ENCODE measurements at regions not wholly inside any gene's neighbourhood (a gene's known extent, or its start where the extent isn't known, plus 50 kb on each side); places are given as distances from the start of the nearest gene placed in this dataset.

DNA sequence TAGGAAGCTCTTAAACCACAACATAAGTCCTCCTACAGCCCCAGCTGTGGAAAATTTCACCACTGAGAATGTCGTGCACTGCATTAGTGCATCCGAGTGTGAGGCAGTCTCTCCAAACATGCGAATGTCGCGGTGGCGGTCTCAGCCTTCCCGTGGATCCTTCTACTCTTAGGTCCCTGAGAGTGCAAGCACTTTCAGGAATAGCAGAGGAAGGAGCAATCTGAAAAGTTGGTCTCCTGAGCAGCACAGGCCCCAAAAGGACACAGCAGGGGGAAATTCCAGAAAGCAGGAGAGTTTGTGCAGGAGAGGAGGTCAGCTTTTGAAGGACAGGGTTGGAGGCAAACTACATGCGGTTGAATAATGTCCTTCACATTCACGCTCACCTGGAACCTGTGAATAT, 440.5 kb upstream of the SMIM21 start:
- TF ChIP-seq, protein P1, sequence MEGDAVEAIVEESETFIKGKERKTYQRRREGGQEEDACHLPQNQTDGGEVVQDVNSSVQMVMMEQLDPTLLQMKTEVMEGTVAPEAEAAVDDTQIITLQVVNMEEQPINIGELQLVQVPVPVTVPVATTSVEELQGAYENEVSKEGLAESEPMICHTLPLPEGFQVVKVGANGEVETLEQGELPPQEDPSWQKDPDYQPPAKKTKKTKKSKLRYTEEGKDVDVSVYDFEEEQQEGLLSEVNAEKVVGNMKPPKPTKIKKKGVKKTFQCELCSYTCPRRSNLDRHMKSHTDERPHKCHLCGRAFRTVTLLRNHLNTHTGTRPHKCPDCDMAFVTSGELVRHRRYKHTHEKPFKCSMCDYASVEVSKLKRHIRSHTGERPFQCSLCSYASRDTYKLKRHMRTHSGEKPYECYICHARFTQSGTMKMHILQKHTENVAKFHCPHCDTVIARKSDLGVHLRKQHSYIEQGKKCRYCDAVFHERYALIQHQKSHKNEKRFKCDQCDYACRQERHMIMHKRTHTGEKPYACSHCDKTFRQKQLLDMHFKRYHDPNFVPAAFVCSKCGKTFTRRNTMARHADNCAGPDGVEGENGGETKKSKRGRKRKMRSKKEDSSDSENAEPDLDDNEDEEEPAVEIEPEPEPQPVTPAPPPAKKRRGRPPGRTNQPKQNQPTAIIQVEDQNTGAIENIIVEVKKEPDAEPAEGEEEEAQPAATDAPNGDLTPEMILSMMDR (IDR thresholded peaks at IDR 0.05; ENCODE audit: extremely low read depth, missing control alignments), result no peak
- no peak for DNase-seq (ENCODE audit: low spot score)

DNA sequence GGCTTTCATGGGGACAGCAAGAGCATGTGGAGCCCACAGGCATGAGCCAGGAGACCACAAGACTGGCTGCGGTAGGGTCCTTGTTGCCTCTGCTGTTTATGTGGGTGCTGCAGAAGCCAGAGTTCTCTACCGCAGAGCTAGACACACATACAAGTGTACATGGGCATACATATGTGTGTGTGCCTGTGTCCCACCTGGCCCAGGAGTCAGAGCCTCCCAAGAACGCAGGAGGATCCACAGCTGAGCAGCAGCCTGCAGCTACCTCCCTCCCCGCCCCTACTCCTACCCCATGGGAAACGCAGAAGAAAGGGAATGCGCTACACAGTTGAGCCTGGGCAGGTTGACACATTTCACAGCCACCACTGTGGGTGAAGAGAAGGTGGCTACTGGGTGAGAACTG, 438.1 kb upstream of the SMIM21 start:
- TF ChIP-seq, protein P1 (IDR thresholded peaks at IDR 0.05; ENCODE audit: extremely low read depth, missing control alignments), result no peak
- no peak for DNase-seq (ENCODE audit: low spot score)

DNA sequence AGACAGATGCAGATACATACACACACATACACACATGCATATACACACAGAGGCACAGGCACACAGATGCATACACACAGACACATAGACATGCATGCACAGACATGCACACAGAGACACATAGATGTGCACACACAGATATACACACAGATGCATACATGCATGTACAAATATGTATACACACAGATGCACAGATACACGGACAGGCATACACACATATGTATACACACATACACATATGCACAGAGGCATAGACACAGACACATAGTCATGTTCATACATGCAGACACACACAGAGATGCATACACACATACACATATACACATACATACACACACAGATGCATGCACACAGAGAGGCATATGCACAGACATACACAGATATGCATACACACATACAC, 437.3 kb upstream of the SMIM21 start:
- no peak for DNase-seq (ENCODE audit: low spot score)
- TF ChIP-seq, protein P1 (IDR thresholded peaks at IDR 0.05; ENCODE audit: extremely low read depth, missing control alignments), result no peak

DNA sequence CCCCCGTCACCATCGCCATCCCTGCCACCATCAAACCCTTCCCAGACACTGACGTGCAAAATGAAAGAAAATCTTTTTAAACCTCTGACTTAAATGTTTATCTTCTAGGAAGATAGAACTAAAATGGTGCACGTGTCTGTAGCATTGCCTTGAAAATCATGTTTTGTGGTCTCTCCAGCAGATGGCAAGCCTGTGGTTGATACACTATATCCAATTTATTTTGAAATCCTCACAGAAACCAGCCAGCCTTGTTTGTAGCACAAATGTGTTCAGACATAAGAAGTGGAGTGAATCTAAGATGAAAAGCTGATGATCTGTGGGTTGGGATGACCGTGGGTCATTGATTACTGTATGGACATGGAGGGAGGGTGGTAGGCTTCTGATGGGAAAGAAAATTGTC, 436.2 kb upstream of the SMIM21 start:
- DNase-seq (ENCODE audit: low spot score), result no peak
- TF ChIP-seq, protein P1 (IDR thresholded peaks at IDR 0.05; ENCODE audit: extremely low read depth, missing control alignments), result no peak

DNA sequence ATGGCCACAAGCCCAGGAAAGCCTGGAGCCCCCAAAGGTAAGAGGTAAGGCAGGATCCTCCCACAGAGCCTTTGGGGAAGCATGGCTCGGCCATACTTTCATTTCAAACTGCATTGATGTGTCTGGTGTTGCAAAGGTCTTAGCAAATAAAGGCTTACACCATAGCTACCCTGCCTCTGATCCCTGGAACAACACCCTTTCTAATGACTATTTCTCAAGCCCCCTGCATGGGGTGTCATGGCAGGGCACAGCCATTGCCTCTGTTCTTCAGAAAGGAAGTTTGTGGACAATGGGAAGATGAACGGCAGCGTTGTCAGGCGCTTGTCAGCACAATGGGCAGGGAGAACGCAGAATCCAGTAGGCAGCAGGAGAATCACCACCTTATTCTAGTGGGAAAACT, 435.0 kb upstream of the SMIM21 start:
- no peak for DNase-seq (ENCODE audit: low spot score)
- TF ChIP-seq, protein P1 (IDR thresholded peaks at IDR 0.05; ENCODE audit: extremely low read depth, missing control alignments), result no peak

DNA sequence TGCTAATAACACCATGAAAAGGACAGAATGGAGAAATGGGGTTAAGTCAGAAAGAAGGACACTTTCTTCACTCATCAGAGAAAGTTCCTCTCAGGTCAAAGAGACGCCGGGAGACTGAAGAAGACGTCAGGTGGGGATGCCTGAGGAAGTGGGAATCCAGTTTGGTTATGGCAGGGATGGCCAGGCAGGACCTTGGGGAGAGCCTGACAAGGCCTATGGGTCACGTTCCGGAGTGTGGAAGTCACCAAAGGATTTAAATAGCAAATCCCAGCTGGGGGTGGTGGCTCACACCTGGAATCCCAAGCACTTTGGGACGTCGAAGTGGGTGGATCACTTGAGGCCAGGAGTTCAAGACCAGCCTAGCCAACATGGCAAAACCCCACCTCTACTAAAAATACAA, 432.7 kb upstream of the SMIM21 start:
- DNase-seq (ENCODE audit: low spot score), result no peak
- TF ChIP-seq, protein P1 (IDR thresholded peaks at IDR 0.05; ENCODE audit: extremely low read depth, missing control alignments), result no peak

DNA sequence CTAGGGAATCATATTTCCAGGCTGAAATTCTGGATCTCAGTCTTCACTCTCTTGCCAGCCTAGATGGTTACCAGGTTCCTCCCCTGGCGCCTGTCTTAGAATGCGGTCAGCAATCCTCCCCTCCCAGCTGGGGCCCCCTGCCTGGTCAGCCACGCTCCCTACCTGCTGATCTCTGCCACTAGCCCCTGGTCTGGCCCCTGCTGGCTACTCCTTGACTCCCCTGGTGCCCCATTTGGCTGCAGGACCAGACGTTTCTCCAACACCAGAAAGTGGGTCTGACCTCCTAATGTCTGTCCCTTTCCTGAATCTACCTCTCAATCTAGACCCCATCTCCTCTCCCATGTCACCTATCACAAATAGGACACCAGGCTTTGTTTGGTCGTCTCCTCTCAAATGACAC, 432.0 kb upstream of the SMIM21 start:
- TF ChIP-seq, protein P1 (IDR thresholded peaks at IDR 0.05; ENCODE audit: extremely low read depth, missing control alignments), result no peak
- DNase-seq (ENCODE audit: low spot score), result no peak

Data from GM20000 (cell line).